Gastrocnemius medialis (tissue), 4 donors: ENCODE measurements at regions not wholly inside any gene's neighbourhood (a gene's known extent, or its start where the extent isn't known, plus 50 kb on each side); places are given as distances from the start of the nearest gene placed in this dataset.

Experiments
- ATAC-seq, 2 donors: fragments of 150-250 bp; one replicate each; pipeline ENCODE4 v1.9.1; 2016
- DNase-seq, 2 donors: peaks; one replicate each; pipeline ENCODE4 v3.0.0-alpha.2; 2019
- H3K27ac ChIP-seq, 4 donors: fragments of 200-600 bp; sonication (generic); 1 replicate in 1 of 4; 2 replicates in 3 of 4; pipeline ENCODE4 v1.5.1; 2016 to 2018; ENCODE audit warnings: mild to moderate bottlenecking in 2 of 4, moderate library complexity in 1 of 4
- H3K27me3 ChIP-seq, 3 donors: fragments of 200-600 bp; sonication (generic) in 2 of 3; 1 replicate in 1 of 3; 2 replicates in 2 of 3; pipeline versions ENCODE4 v1.5.1 to v1.6.0; 2016 to 2019; ENCODE audit warnings: mild to moderate bottlenecking in 1 of 3, moderate library complexity in 1 of 3
- H3K36me3 ChIP-seq, 2 donors: fragments of 200-600 bp; sonication (generic) in 1 of 2; one replicate each; pipeline ENCODE4 v1.5.1; 2017 to 2018
- H3K4me1 ChIP-seq, 2 donors: fragments of 200-600 bp; sonication (generic) in 1 of 2; one replicate each; pipeline ENCODE4 v1.5.1; 2016 to 2017; ENCODE audit warnings: mild to moderate bottlenecking in 2 of 2
- H3K4me3 ChIP-seq, 4 donors: fragments of 200-600 bp; sonication (generic) in 3 of 4; 1 replicate in 1 of 4; 2 replicates in 3 of 4; pipeline ENCODE4 v1.5.1; 2016 to 2019; ENCODE audit warnings: mild to moderate bottlenecking in 2 of 4
- H3K9me3 ChIP-seq, 3 donors: fragments of 200-600 bp; sonication (generic) in 2 of 3; 1 replicate in 1 of 3; 2 replicates in 2 of 3; pipeline ENCODE4 v1.5.1; 2016 to 2019
- CTCF ChIP-seq, 5 experiments: fragments of 450-650 bp in 3 of 5; fragments of 200-600 bp in 2 of 5; sonication (generic) in 2 of 5; IDR thresholded peaks in 4 of 5; conservative IDR thresholded peaks in 1 of 5; 1 replicate in 4 of 5; 2 replicates in 1 of 5; pipeline ENCODE4 v1.5.1; 2016 to 2019; ENCODE audit warnings: antibody characterized with exemption in 5 of 5, mild to moderate bottlenecking in 3 of 5, moderate library complexity in 3 of 5
- POLR2A ChIP-seq, 2 donors: fragments of 450-650 bp; IDR thresholded peaks; one replicate each; pipeline ENCODE4 v1.6.1; 2017; ENCODE audit warnings: antibody characterized with exemption in 2 of 2, mild to moderate bottlenecking in 2 of 2, moderate library complexity in 2 of 2
- in situ Hi-C, 4 donors: fragments of 200-750 bp; cut with MboI; loops; one replicate each; pipeline versions ENCODE4 v1.15.0 to v1.8.0; 2017; ENCODE audit warnings: low sequenced_read_pairs in 4 of 4
- intact Hi-C: fragments of 100-400 bp; cut with DNase I; formaldehyde crosslinking; loops from one replicate; pipeline ENCODE4 v1.15.1; 2023; ENCODE audit warnings: low total_unique reads

- H3K27me3 ChIP-seq, result no peaks in the 10 kb centered on the region
- TF ChIP-seq POLR2A (IDR thresholded peaks at IDR 0.05) (no peak), CTCF (IDR thresholded peaks at IDR 0.05 in 4 of 5, conservative IDR thresholded peaks at IDR 0.05 in 1 of 5) (no peak)
- no peak for DNase-seq
- H3K36me3 ChIP-seq, result no peaks in the 10 kb centered on the region
- H3K4me3 ChIP-seq, result no peak overlapping the region
- in situ Hi-C loops (no loop called here), intact Hi-C loops (no loop called here)
- no peaks in the 10 kb centered on the region for H3K9me3 ChIP-seq
- H3K27ac ChIP-seq, result no peak overlapping the region
- no peak for ATAC-seq
- H3K4me1 ChIP-seq, result peaks cover 0 to 5% of the 10 kb centered on the region in 2 donors
Measured at GRCh38 chr12:75568393-75568792, 57.0 kb upstream of the KRR1 start.

- in situ Hi-C loops, result no loop called here
Measured at GRCh38 chr12:75565795-75566194, 54.4 kb upstream of the KRR1 start.

GRCh38 chr12:75564852-75565251 is 53.4 kb upstream of the KRR1 start:
- TF ChIP-seq POLR2A (IDR thresholded peaks at IDR 0.05), result no peak
- no peak for TF ChIP-seq CTCF (IDR thresholded peaks at IDR 0.05 in 4 of 5, conservative IDR thresholded peaks at IDR 0.05 in 1 of 5)
- no peak overlapping the region for H3K27ac ChIP-seq
- no peaks in the 10 kb centered on the region for H3K27me3 ChIP-seq
- in situ Hi-C loops (no loop called here), intact Hi-C loops (no loop called here)
- no peaks in the 10 kb centered on the region for H3K4me1 ChIP-seq
- no peak for ATAC-seq
- no peaks in the 10 kb centered on the region for H3K36me3 ChIP-seq
- no peaks in the 10 kb centered on the region for H3K9me3 ChIP-seq
- no peak overlapping the region for H3K4me3 ChIP-seq
- no peak for DNase-seq

More at GRCh38 chr12:75565795-75566194, 54.4 kb upstream of the KRR1 start:
- intact Hi-C loops, result no loop called here
- TF ChIP-seq POLR2A (IDR thresholded peaks at IDR 0.05) (no peak), CTCF (IDR thresholded peaks at IDR 0.05 in 4 of 5, conservative IDR thresholded peaks at IDR 0.05 in 1 of 5) (no peak)
- H3K27ac ChIP-seq, result no peak overlapping the region
- H3K4me1 ChIP-seq, result no peaks in the 10 kb centered on the region
- DNase-seq, result no peak
- no peak for ATAC-seq
- H3K9me3 ChIP-seq, result no peaks in the 10 kb centered on the region
- H3K27me3 ChIP-seq, result no peaks in the 10 kb centered on the region
- no peaks in the 10 kb centered on the region for H3K36me3 ChIP-seq
- H3K4me3 ChIP-seq, result no peak overlapping the region

GRCh38 chr12:75564398-75564797 is 53.0 kb upstream of the KRR1 start:
- H3K4me3 ChIP-seq, result no peak overlapping the region
- ATAC-seq (no peak), DNase-seq (no peak)
- no peaks in the 10 kb centered on the region for H3K36me3 ChIP-seq
- no peak for TF ChIP-seq CTCF (IDR thresholded peaks at IDR 0.05 in 4 of 5, conservative IDR thresholded peaks at IDR 0.05 in 1 of 5)
- no peak for TF ChIP-seq POLR2A (IDR thresholded peaks at IDR 0.05)
- no peaks in the 10 kb centered on the region for H3K4me1 ChIP-seq
- no peaks in the 10 kb centered on the region for H3K9me3 ChIP-seq
- in situ Hi-C loops, result no loop called here
- no peak overlapping the region for H3K27ac ChIP-seq
- no peaks in the 10 kb centered on the region for H3K27me3 ChIP-seq
- intact Hi-C loops, result no loop called here

- intact Hi-C loops, result no loop called here
- Histone ChIP-seq H3K27ac (no peak overlapping the region), H3K4me3 (no peak overlapping the region), H3K27me3 (no peaks in the 10 kb centered on the region), H3K4me1 (no peaks in the 10 kb centered on the region), H3K9me3 (no peaks in the 10 kb centered on the region), H3K36me3 (no peaks in the 10 kb centered on the region)
- no peak for ATAC-seq
- DNase-seq, result no peak
- no peak for TF ChIP-seq CTCF (IDR thresholded peaks at IDR 0.05 in 4 of 5, conservative IDR thresholded peaks at IDR 0.05 in 1 of 5)
- no peak for TF ChIP-seq POLR2A (IDR thresholded peaks at IDR 0.05)
- in situ Hi-C loops, result no loop called here
Measured at GRCh38 chr12:75563351-75563750, 51.9 kb upstream of the KRR1 start.
